Panc1 (cell line): ENCODE measurements at regions not wholly inside any gene's neighbourhood (a gene's known extent, or its start where the extent isn't known, plus 50 kb on each side); places are given as distances from the start of the nearest gene placed in this dataset.

Experiments
- ATAC-seq: fragments of 200-7000 bp; cut with Tn5 transposase; 2 replicates; pipeline ENCODE4 v1.9.1; 2020; ENCODE audit warnings: mild to moderate bottlenecking, moderate library complexity
- BruUV-seq: library from RNA; stranded (reverse); fragments of 400-500 nt; replicated peaks from 2 replicates; lab custom pipeline; 2021; lab: Mats Ljungman, UMichigan
- CTCF ChIA-PET: fragments of 300-600 bp; sonication (Branson Sonifier 250); formaldehyde crosslinking; loops from one replicate; lab custom pipeline; 2022; ENCODE audit warnings: antibody characterized with exemption; lab: Charles Lee
- POLR2A ChIA-PET: fragments of 300-600 bp; sonication (Branson Sonifier 250); formaldehyde crosslinking; loops from one replicate; lab custom pipeline; 2022; ENCODE audit warnings: antibody characterized with exemption; lab: Charles Lee
- DNase-seq: peaks from one replicate; pipeline ENCODE4 v3.0.0-alpha.2; 2010; ENCODE audit warnings: low read depth, low spot score
- H3K27ac ChIP-seq: 2 replicates; pipeline ENCODE4 v1.5.1; 2011; ENCODE audit warnings: mild to moderate bottlenecking, low read length, inconsistent platforms
- H3K27me3 ChIP-seq: fragments of 200-500 bp; sonication (Bioruptor generic); 2 replicates; pipeline ENCODE4 v1.6.0; 2014; ENCODE audit warnings: low read length, inconsistent platforms; ENCODE audit not compliant: control insufficient read depth, insufficient read depth
- H3K36me3 ChIP-seq: fragments of 200-500 bp; sonication (Bioruptor generic); 2 replicates; pipeline ENCODE4 v1.5.1; 2014; ENCODE audit warnings: inconsistent platforms, mild to moderate bottlenecking, low read length, moderate library complexity; ENCODE audit not compliant: control insufficient read depth, insufficient read depth
- H3K4me1 ChIP-seq: 2 replicates; pipeline ENCODE4 v1.5.1; 2011; ENCODE audit warnings: inconsistent platforms, mild to moderate bottlenecking, low read length, moderate library complexity; ENCODE audit not compliant: control insufficient read depth, insufficient read depth
- H3K4me3 ChIP-seq, 2 experiments: 2 replicates each; pipeline ENCODE4 v1.5.1; 2011 to 2012; ENCODE audit warnings: low read depth in 2 of 2, low read length in 2 of 2, mild to moderate bottlenecking in 2 of 2, inconsistent platforms in 1 of 2, moderate library complexity in 1 of 2
- H3K9me3 ChIP-seq: fragments of 200-500 bp; sonication (Bioruptor generic); 2 replicates; pipeline ENCODE4 v1.5.1; 2014; ENCODE audit warnings: low read depth, mild to moderate bottlenecking, inconsistent platforms, low read length, moderate library complexity; ENCODE audit not compliant: control insufficient read depth, insufficient read depth
- CTCF ChIP-seq: fragments of 450-650 bp; IDR thresholded peaks from 2 replicates; pipeline ENCODE4 v1.5.1; 2017; ENCODE audit warnings: mild to moderate bottlenecking
- POLR2AphosphoS5 ChIP-seq: IDR thresholded peaks from 2 replicates; pipeline ENCODE4 v1.6.1; 2012; ENCODE audit warnings: mild to moderate bottlenecking, low read depth, low read length, moderate library complexity
- REST ChIP-seq, 2 experiments: IDR thresholded peaks; 2 replicates each; pipeline ENCODE4 v1.6.1; 2011 to 2012; ENCODE audit warnings: low read depth in 2 of 2, control low read depth in 1 of 2, low read length in 1 of 2, mild to moderate bottlenecking in 1 of 2, moderate library complexity in 1 of 2; ENCODE audit not compliant: insufficient read depth in 1 of 2
- SIN3A ChIP-seq: IDR thresholded peaks from 2 replicates; pipeline ENCODE4 v1.6.1; 2012; ENCODE audit warnings: low read depth, mild to moderate bottlenecking, low read length, moderate library complexity, borderline replicate concordance; ENCODE audit not compliant: insufficient read depth
- TCF7L2 ChIP-seq: IDR thresholded peaks from 2 replicates; pipeline ENCODE4 v1.6.1; 2011; ENCODE audit warnings: mild to moderate bottlenecking, low read depth, low read length, inconsistent platforms
- in situ Hi-C: cut with HindIII; loops from 2 replicates; pipeline ENCODE4 v1.10.0; 2016; ENCODE audit warnings: low sequenced_read_pairs, low pct_unique_long_range_greater_than_20kb
- intact Hi-C: fragments of 100-400 bp; cut with micrococcal nuclease; formaldehyde crosslinking; loops from one replicate; pipeline ENCODE4 v1.10.0; 2022; ENCODE audit not compliant: unreplicated experiment

GRCh38 chr13:107534548-107534947, 680.8 kb downstream of the LIG4 start:
- BruUV-seq: no TSS peak
- no peaks in the 10 kb centered on the region for H3K36me3 ChIP-seq
- no peak for DNase-seq
- ChIA-PET CTCF (no interaction called here), POLR2A (no interaction called here)
- no peak for ATAC-seq
- no peaks in the 10 kb centered on the region for H3K9me3 ChIP-seq
- in situ Hi-C loops: no loop called here
- TF ChIP-seq CTCF (no peak), REST (IDR thresholded peaks at IDR 0.05; ENCODE audit: insufficient read depth in 1 of 2, low read depth in 2 of 2, low read length in 1 of 2) (no peak), SIN3A (no peak), POLR2AphosphoS5 (no peak), TCF7L2 (no peak)
- H3K27ac ChIP-seq: no peak overlapping the region
- H3K4me1 ChIP-seq: no peaks in the 10 kb centered on the region
- no peak overlapping the region for H3K4me3 ChIP-seq
- no peaks in the 10 kb centered on the region for H3K27me3 ChIP-seq
- intact Hi-C loops: no loop called here

GRCh38 chr13:107531816-107532215, 683.5 kb downstream of the LIG4 start:
- BruUV-seq: no TSS peak
- ATAC-seq: no peak

More at GRCh38 chr13:107531816-107532215, 683.5 kb downstream of the LIG4 start:
- no peaks in the 10 kb centered on the region for H3K36me3 ChIP-seq
- no peaks in the 10 kb centered on the region for H3K27me3 ChIP-seq
- no peak for DNase-seq
- no peak overlapping the region for H3K27ac ChIP-seq
- intact Hi-C loops: no loop called here
- no peak overlapping the region for H3K4me3 ChIP-seq
- ChIA-PET CTCF (no interaction called here), POLR2A (no interaction called here)
- no peaks in the 10 kb centered on the region for H3K9me3 ChIP-seq
- no peaks in the 10 kb centered on the region for H3K4me1 ChIP-seq
- TF ChIP-seq TCF7L2: no peak
- TF ChIP-seq REST (IDR thresholded peaks at IDR 0.05; ENCODE audit: insufficient read depth in 1 of 2, low read depth in 2 of 2, low read length in 1 of 2): no peak
- in situ Hi-C loops: no loop called here
